SU-DHL-6 (cell line): ENCODE measurements at regions not wholly inside any gene's neighbourhood (a gene's known extent, or its start where the extent isn't known, plus 50 kb on each side); places are given as distances from the start of the nearest gene placed in this dataset.

Experiments
- H2AFZ ChIP-seq: fragments of 200-600 bp; sonication (generic); 2 replicates; pipeline ENCODE4 v1.6.1; 2014; ENCODE audit warnings: low read depth, mild to moderate bottlenecking, moderate library complexity, mixed read lengths, antibody characterized with exemption, low read length; ENCODE audit not compliant: severe bottlenecking
- H3F3A ChIP-seq: fragments of 200-600 bp; shearing (Covaris generic); 2 replicates; pipeline ENCODE4 v1.6.0; 2016; ENCODE audit warnings: antibody characterized with exemption, mild to moderate bottlenecking; ENCODE audit not compliant: insufficient read depth
- H3K27ac ChIP-seq: fragments of 200-600 bp; sonication (generic); 2 replicates; pipeline ENCODE4 v1.5.1; 2016; ENCODE audit warnings: low read depth, mild to moderate bottlenecking, low read length, moderate library complexity, mixed read lengths
- H3K27me3 ChIP-seq: fragments of 200-600 bp; sonication (generic), shearing (Covaris generic); 2 replicates; pipeline ENCODE4 v1.6.0; 2014; ENCODE audit warnings: mild to moderate bottlenecking, low read length
- H3K36me3 ChIP-seq: fragments of 200-600 bp; sonication (generic); 2 replicates; pipeline ENCODE4 v1.6.1; 2014; ENCODE audit warnings: mild to moderate bottlenecking, low read length, mixed read lengths
- H3K4me2 ChIP-seq: fragments of 300-600, 200-600 bp; shearing (Covaris generic), sonication (generic); 2 replicates; pipeline ENCODE4 v1.6.0; 2014; ENCODE audit warnings: low read length, low read depth, mild to moderate bottlenecking; ENCODE audit not compliant: poor library complexity, severe bottlenecking
- H3K4me3 ChIP-seq: fragments of 200-600 bp; sonication (generic); 2 replicates; pipeline ENCODE4 v1.5.1; 2014; ENCODE audit warnings: antibody characterized with exemption, low read length, mild to moderate bottlenecking, mixed read lengths; ENCODE audit not compliant: insufficient read depth, poor library complexity, severe bottlenecking
- H3K79me2 ChIP-seq: fragments of 200-600 bp; sonication (generic); 2 replicates; pipeline ENCODE4 v1.6.1; 2014; ENCODE audit warnings: mild to moderate bottlenecking, low read length, moderate library complexity; ENCODE audit not compliant: insufficient read depth
- H3K9ac ChIP-seq: fragments of 200-600 bp; sonication (generic); 2 replicates; pipeline ENCODE4 v1.7.0; 2014; ENCODE audit warnings: mild to moderate bottlenecking, low read length
- H3K9me2 ChIP-seq: fragments of 200-600 bp; sonication (generic); replicated peaks from 2 replicates; pipeline ENCODE4 v1.6.1; 2014; ENCODE audit warnings: low read length; ENCODE audit not compliant: insufficient read depth
- H3K9me3 ChIP-seq: fragments of 200-600 bp; sonication (generic); 2 replicates; pipeline ENCODE4 v1.6.1; 2014; ENCODE audit warnings: low read length, mixed read lengths; ENCODE audit not compliant: insufficient read depth
- H4K20me1 ChIP-seq: fragments of 200-600 bp; sonication (generic); 2 replicates; pipeline ENCODE4 v1.6.1; 2014; ENCODE audit warnings: low read depth, mild to moderate bottlenecking, antibody characterized with exemption, low read length, moderate library complexity, mixed read lengths
- CTCF ChIP-seq: fragments of 200-600 bp; sonication (generic); IDR thresholded peaks from one replicate; pipeline ENCODE4 v1.5.1; 2017; ENCODE audit warnings: antibody characterized with exemption, mild to moderate bottlenecking, low read length, moderate library complexity; ENCODE audit not compliant: insufficient read depth, poor library complexity, severe bottlenecking
- EZH2phosphoT487 ChIP-seq: fragments of 200-600 bp; sonication (generic), shearing (Covaris generic); conservative IDR thresholded peaks from 2 replicates; pipeline ENCODE4 v1.6.1; 2018; ENCODE audit warnings: mild to moderate bottlenecking, antibody characterized with exemption, low read length, moderate library complexity, mixed read lengths

GRCh38 chr6:91982559-91982958, 1395.7 kb upstream of the MAP3K7 start:
- H3K27me3 ChIP-seq: no peaks in the 10 kb centered on the region

GRCh38 chr6:91976797-91977196, 1389.9 kb upstream of the MAP3K7 start:
- TF ChIP-seq CTCF: no peak

More at GRCh38 chr6:91982559-91982958, 1395.7 kb upstream of the MAP3K7 start:
- Histone ChIP-seq H3K27ac (no peak overlapping the region), H3K9me3 (no peaks in the 10 kb centered on the region), H3K9ac (no peak overlapping the region), H3K4me3 (no peak overlapping the region), H3K36me3 (no peaks in the 10 kb centered on the region), H3F3A (no peaks in the 10 kb centered on the region), H3K79me2 (no peaks in the 10 kb centered on the region), H4K20me1 (no peaks in the 10 kb centered on the region), H3K9me2 (no peaks in the 10 kb centered on the region; the same call in 1 of the 2 replicates), H2AFZ (no peak overlapping the region), H3K4me2 (no peak overlapping the region)
- TF ChIP-seq CTCF: no peak
- TF ChIP-seq EZH2phosphoT487: no peak

GRCh38 chr6:91970700-91971099, 1383.8 kb upstream of the MAP3K7 start:
- H4K20me1 ChIP-seq: no peaks in the 10 kb centered on the region
- H3K36me3 ChIP-seq: no peaks in the 10 kb centered on the region
- no peak overlapping the region for H3K4me2 ChIP-seq
- H3K9ac ChIP-seq: no peak overlapping the region
- no peaks in the 10 kb centered on the region for H3F3A ChIP-seq
- H3K4me3 ChIP-seq: no peak overlapping the region
- no peaks in the 10 kb centered on the region for H3K9me2 ChIP-seq
- no peak overlapping the region for H3K27ac ChIP-seq
- H3K27me3 ChIP-seq: no peaks in the 10 kb centered on the region
- H3K79me2 ChIP-seq: no peaks in the 10 kb centered on the region
- no peak overlapping the region for H2AFZ ChIP-seq
- H3K9me3 ChIP-seq: peaks cover 4% of the 10 kb centered on the region; the same call in 1 of the 2 replicates
- TF ChIP-seq CTCF (no peak), EZH2phosphoT487 (no peak)

More at GRCh38 chr6:91976797-91977196, 1389.9 kb upstream of the MAP3K7 start:
- no peaks in the 10 kb centered on the region for H3K9me3 ChIP-seq
- no peak overlapping the region for H3K27ac ChIP-seq
- H3K36me3 ChIP-seq: no peaks in the 10 kb centered on the region
- H3K9me2 ChIP-seq: no peaks in the 10 kb centered on the region; the same call in 1 of the 2 replicates
- H3K4me2 ChIP-seq: no peak overlapping the region
- H2AFZ ChIP-seq: no peak overlapping the region
- no peaks in the 10 kb centered on the region for H4K20me1 ChIP-seq
- no peak overlapping the region for H3K4me3 ChIP-seq
- H3K79me2 ChIP-seq: no peaks in the 10 kb centered on the region
- H3K9ac ChIP-seq: no peak overlapping the region
- no peaks in the 10 kb centered on the region for H3K27me3 ChIP-seq
- H3F3A ChIP-seq: no peaks in the 10 kb centered on the region
